ENCODE measurements at regions not wholly inside any gene's neighbourhood (a gene's known extent, or its start where the extent isn't known, plus 50 kb on each side); places are given as distances from the start of the nearest gene placed in this dataset.

GRCh38 chr11:28961726-28962125 is 853.5 kb downstream of the METTL15 start:
- DNase-seq: no peak
- H3K27me3 ChIP-seq (replicated peaks): no peaks in the 10 kb centered on the region
- H3K4me3 ChIP-seq (ENCODE audit: low read depth, low read length): no peak overlapping the region
- H3K36me3 ChIP-seq (replicated peaks): no peaks in the 10 kb centered on the region
- H3K27ac ChIP-seq: no peak overlapping the region
- in situ Hi-C loops (cut with HindIII; ENCODE audit: low pct_ligation_motif_present, low sequenced_read_pairs): no loop called here
- no peak for TF ChIP-seq CTCF (IDR thresholded peaks at IDR 0.05; ENCODE audit: low read depth, low read length, missing control alignments)

- in situ Hi-C loops (cut with HindIII; ENCODE audit: low pct_ligation_motif_present, low sequenced_read_pairs): no loop called here
- H3K27me3 ChIP-seq (replicated peaks): no peaks in the 10 kb centered on the region
- DNase-seq: no peak
Measured at GRCh38 chr11:28956446-28956845, 848.3 kb downstream of the METTL15 start.

GRCh38 chr11:28951191-28951590 is 843.0 kb downstream of the METTL15 start:
- H3K4me3 ChIP-seq (ENCODE audit: low read depth, low read length): no peak overlapping the region
- H3K36me3 ChIP-seq (replicated peaks): no peaks in the 10 kb centered on the region
- DNase-seq: no peak
- H3K27ac ChIP-seq: no peak overlapping the region
- no peak for TF ChIP-seq CTCF (IDR thresholded peaks at IDR 0.05; ENCODE audit: low read depth, low read length, missing control alignments)
- in situ Hi-C loops (cut with HindIII; ENCODE audit: low pct_ligation_motif_present, low sequenced_read_pairs): no loop called here
- H3K27me3 ChIP-seq (replicated peaks): no peaks in the 10 kb centered on the region

More at GRCh38 chr11:28956446-28956845, 848.3 kb downstream of the METTL15 start:
- no peaks in the 10 kb centered on the region for H3K36me3 ChIP-seq (replicated peaks)
- no peak for TF ChIP-seq CTCF (IDR thresholded peaks at IDR 0.05; ENCODE audit: low read depth, low read length, missing control alignments)
- no peak overlapping the region for H3K4me3 ChIP-seq (ENCODE audit: low read depth, low read length)
- no peak overlapping the region for H3K27ac ChIP-seq

GRCh38 chr11:28939381-28939780 is 831.2 kb downstream of the METTL15 start:
- H3K4me3 ChIP-seq (ENCODE audit: low read depth, low read length): no peak overlapping the region
- H3K27me3 ChIP-seq (replicated peaks): no peaks in the 10 kb centered on the region
- no peaks in the 10 kb centered on the region for H3K36me3 ChIP-seq (replicated peaks)
- DNase-seq: no peak
- no peak overlapping the region for H3K27ac ChIP-seq
- in situ Hi-C loops (cut with HindIII; ENCODE audit: low pct_ligation_motif_present, low sequenced_read_pairs): no loop called here
- no peak for TF ChIP-seq CTCF (IDR thresholded peaks at IDR 0.05; ENCODE audit: low read depth, low read length, missing control alignments)

GRCh38 chr11:28938091-28938490 is 829.9 kb downstream of the METTL15 start:
- no peak for TF ChIP-seq CTCF (IDR thresholded peaks at IDR 0.05; ENCODE audit: low read depth, low read length, missing control alignments)
- H3K27me3 ChIP-seq (replicated peaks): no peaks in the 10 kb centered on the region
- no peak overlapping the region for H3K4me3 ChIP-seq (ENCODE audit: low read depth, low read length)
- no peak for DNase-seq
- H3K36me3 ChIP-seq (replicated peaks): no peaks in the 10 kb centered on the region
- no peak overlapping the region for H3K27ac ChIP-seq
- in situ Hi-C loops (cut with HindIII; ENCODE audit: low pct_ligation_motif_present, low sequenced_read_pairs): no loop called here

GRCh38 chr11:28932940-28933339 is 824.8 kb downstream of the METTL15 start:
- in situ Hi-C loops (cut with HindIII; ENCODE audit: low pct_ligation_motif_present, low sequenced_read_pairs): no loop called here
- Histone ChIP-seq H3K36me3 (replicated peaks) (no peaks in the 10 kb centered on the region), H3K4me3 (ENCODE audit: low read depth, low read length) (no peak overlapping the region), H3K27ac (no peak overlapping the region), H3K27me3 (replicated peaks) (no peaks in the 10 kb centered on the region)
- no peak for DNase-seq
- TF ChIP-seq CTCF (IDR thresholded peaks at IDR 0.05; ENCODE audit: low read depth, low read length, missing control alignments): no peak

All from brain microvascular endothelial cell (primary cell).